Breast epithelium (tissue), 4 donors: ENCODE measurements at regions not wholly inside any gene's neighbourhood (a gene's known extent, or its start where the extent isn't known, plus 50 kb on each side); places are given as distances from the start of the nearest gene placed in this dataset.

ENCODE experiments used
- DNase-seq, 2 donors: peaks; one replicate each; pipeline ENCODE4 v3.0.0-alpha.2; 2019; ENCODE audit warnings: low spot score in 2 of 2
- H3K27ac ChIP-seq, 2 donors: fragments of 200-600 bp; sonication (generic) in 1 of 2; one replicate each; pipeline ENCODE4 v1.5.1; 2016 to 2019; ENCODE audit warnings: mild to moderate bottlenecking in 1 of 2
- H3K27me3 ChIP-seq, 2 donors: fragments of 200-600 bp; sonication (generic) in 1 of 2; one replicate each; pipeline versions ENCODE4 v1.5.1 to v1.6.0; 2017 to 2019; ENCODE audit warnings: control low read depth in 1 of 2, mild to moderate bottlenecking in 1 of 2
- H3K36me3 ChIP-seq: fragments of 200-600 bp; one replicate; pipeline ENCODE4 v1.5.1; 2019
- H3K4me1 ChIP-seq, 2 donors: fragments of 200-600 bp; sonication (generic); one replicate each; pipeline ENCODE4 v1.5.1; 2016 to 2019; ENCODE audit warnings: control low read depth in 1 of 2
- H3K4me3 ChIP-seq, 3 donors: fragments of 200-600 bp; sonication (generic); 1 replicate in 2 of 3; 2 replicates in 1 of 3; pipeline ENCODE4 v1.5.1; 2016 to 2019; ENCODE audit warnings: mild to moderate bottlenecking in 3 of 3, moderate library complexity in 2 of 3
- H3K9me3 ChIP-seq, 2 donors: fragments of 200-600 bp; sonication (generic) in 1 of 2; one replicate each; pipeline ENCODE4 v1.5.1; 2016 to 2019; ENCODE audit warnings: control low read depth in 1 of 2
- POLR2A ChIP-seq: fragments of 450-650 bp; IDR thresholded peaks from one replicate; pipeline ENCODE4 v1.6.1; 2016; ENCODE audit warnings: antibody characterized with exemption, mild to moderate bottlenecking, moderate library complexity
- POLR2AphosphoS5 ChIP-seq, 3 donors: sonication (generic); formaldehyde crosslinking; IDR thresholded peaks; one replicate each; pipeline ENCODE4 v1.6.1; 2017; ENCODE audit warnings: antibody characterized with exemption in 3 of 3
- intact Hi-C: fragments of 100-400 bp; cut with DNase I; formaldehyde crosslinking; loops from one replicate; pipeline ENCODE4 v1.15.1; 2023; ENCODE audit warnings: low total_unique reads
- TF ChIP-seq, protein P1 (sequence below), 3 donors: fragments of 450-650 bp; IDR thresholded peaks; one replicate each; pipeline ENCODE4 v1.5.1; 2016 to 2017; ENCODE audit warnings: antibody characterized with exemption in 3 of 3, mild to moderate bottlenecking in 3 of 3, moderate library complexity in 3 of 3

DNA sequence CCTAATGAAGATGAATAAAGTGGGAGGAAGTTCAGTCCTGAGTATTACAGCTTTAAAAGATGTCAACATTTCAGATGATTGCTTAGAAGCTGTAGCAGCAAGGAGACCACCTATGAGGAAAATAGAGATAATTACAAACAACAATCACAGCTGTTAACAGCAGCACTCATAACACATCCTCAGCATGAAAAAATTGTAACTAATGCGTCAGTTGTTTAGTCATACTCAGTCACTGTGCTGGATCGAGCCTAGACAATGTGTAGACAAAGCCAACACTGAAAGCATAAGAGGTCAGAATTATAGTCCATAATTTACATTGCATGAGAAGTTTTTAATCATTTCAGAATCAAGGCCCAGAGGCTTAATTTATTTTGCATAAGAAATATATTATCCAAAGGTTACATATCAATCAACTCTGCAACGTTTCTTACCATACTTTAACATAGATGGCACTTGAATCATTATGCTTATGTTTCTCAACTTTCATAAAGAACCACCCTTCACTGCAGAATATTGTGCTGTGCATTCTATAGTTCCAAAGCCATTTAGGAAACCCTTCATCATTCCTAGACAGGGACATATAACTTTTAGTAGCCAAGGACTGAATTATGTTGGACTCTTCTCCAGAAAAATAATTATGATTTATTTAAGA lies 60.2 kb upstream of the HAPLN1 start:
- Histone ChIP-seq H3K9me3 (no peaks in the 10 kb centered on the region), H3K27ac (no peak overlapping the region), H3K4me1 (no peaks in the 10 kb centered on the region), H3K4me3 (no peak overlapping the region), H3K27me3 (no peaks in the 10 kb centered on the region), H3K36me3 (no peaks in the 10 kb centered on the region)
- intact Hi-C loops, result no loop called here
- no peak for TF ChIP-seq POLR2AphosphoS5 (IDR thresholded peaks at IDR 0.05)
- TF ChIP-seq POLR2A, result no peak
- TF ChIP-seq, protein P1, sequence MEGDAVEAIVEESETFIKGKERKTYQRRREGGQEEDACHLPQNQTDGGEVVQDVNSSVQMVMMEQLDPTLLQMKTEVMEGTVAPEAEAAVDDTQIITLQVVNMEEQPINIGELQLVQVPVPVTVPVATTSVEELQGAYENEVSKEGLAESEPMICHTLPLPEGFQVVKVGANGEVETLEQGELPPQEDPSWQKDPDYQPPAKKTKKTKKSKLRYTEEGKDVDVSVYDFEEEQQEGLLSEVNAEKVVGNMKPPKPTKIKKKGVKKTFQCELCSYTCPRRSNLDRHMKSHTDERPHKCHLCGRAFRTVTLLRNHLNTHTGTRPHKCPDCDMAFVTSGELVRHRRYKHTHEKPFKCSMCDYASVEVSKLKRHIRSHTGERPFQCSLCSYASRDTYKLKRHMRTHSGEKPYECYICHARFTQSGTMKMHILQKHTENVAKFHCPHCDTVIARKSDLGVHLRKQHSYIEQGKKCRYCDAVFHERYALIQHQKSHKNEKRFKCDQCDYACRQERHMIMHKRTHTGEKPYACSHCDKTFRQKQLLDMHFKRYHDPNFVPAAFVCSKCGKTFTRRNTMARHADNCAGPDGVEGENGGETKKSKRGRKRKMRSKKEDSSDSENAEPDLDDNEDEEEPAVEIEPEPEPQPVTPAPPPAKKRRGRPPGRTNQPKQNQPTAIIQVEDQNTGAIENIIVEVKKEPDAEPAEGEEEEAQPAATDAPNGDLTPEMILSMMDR (IDR thresholded peaks at IDR 0.05), result no peak
- DNase-seq, result no peak

DNA sequence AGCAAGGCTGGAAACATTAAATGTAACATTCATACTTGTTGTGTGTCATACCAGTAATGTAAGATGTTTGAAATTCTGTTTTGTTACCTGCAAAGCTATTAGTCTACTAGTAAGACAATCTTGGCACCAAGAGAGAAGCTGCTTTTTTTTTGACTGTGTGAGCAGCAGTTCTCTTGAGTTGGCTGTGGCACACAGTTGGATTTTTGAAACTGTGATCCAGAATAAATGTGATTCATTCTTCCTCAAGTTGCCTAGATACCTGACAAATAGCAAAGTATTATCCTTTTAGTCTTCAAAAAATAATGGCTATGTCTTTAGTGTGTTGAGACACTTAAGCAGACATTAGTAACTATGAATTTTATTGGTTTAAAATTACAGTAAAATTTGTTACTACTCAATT lies 57.2 kb upstream of the HAPLN1 start:
- intact Hi-C loops, result no loop called here
- no peak for DNase-seq

DNA sequence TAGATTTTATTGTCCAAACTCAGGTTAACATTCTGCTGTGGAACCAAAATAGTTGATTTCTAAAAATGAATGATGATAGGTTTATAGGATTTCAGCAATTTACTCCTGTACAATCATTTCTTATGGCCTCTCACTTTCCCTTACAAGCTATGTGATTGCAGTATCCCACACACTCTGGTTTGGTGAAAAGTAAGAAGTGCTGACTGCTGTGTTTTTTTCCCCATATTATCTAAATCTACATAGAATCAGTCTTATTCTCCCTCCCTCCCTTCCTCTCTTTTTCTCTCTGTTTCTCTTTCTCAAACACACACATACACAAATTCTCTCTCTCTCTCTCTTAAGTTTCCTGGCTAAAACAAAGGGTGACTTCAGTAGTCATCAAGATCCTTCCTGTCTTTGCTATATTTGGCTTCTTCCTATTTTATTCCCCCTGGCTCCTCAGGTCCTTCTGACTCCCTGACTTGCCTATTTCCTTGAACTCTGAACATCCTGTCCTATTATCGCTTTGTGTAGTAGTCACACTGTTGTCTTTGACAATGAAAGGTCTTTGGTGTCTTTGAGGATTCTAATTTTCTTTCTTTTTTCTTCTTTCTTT lies 55.9 kb upstream of the HAPLN1 start:
- no peak overlapping the region for H3K4me3 ChIP-seq
- no peaks in the 10 kb centered on the region for H3K36me3 ChIP-seq
- no peak overlapping the region for H3K27ac ChIP-seq
- H3K4me1 ChIP-seq, result no peaks in the 10 kb centered on the region
- intact Hi-C loops, result no loop called here
- no peak for TF ChIP-seq POLR2AphosphoS5 (IDR thresholded peaks at IDR 0.05)
- no peak for TF ChIP-seq POLR2A
- TF ChIP-seq, protein P1 (IDR thresholded peaks at IDR 0.05), result no peak
- no peaks in the 10 kb centered on the region for H3K27me3 ChIP-seq
- H3K9me3 ChIP-seq, result no peaks in the 10 kb centered on the region
- DNase-seq, result no peak

More for the DNA sequence above, 57.2 kb upstream of the HAPLN1 start:
- Histone ChIP-seq H3K4me1 (no peaks in the 10 kb centered on the region), H3K4me3 (no peak overlapping the region), H3K9me3 (no peaks in the 10 kb centered on the region), H3K36me3 (no peaks in the 10 kb centered on the region), H3K27ac (no peak overlapping the region), H3K27me3 (no peaks in the 10 kb centered on the region)
- TF ChIP-seq, protein P1 (IDR thresholded peaks at IDR 0.05), result no peak
- TF ChIP-seq POLR2AphosphoS5 (IDR thresholded peaks at IDR 0.05), result no peak
- no peak for TF ChIP-seq POLR2A
